ENCODE measurements at regions not wholly inside any gene's neighbourhood (a gene's known extent, or its start where the extent isn't known, plus 50 kb on each side); places are given as distances from the start of the nearest gene placed in this dataset.
A peak's percentile ranks its signal among the peaks of the same experiment; 100 is the strongest.

DNA sequence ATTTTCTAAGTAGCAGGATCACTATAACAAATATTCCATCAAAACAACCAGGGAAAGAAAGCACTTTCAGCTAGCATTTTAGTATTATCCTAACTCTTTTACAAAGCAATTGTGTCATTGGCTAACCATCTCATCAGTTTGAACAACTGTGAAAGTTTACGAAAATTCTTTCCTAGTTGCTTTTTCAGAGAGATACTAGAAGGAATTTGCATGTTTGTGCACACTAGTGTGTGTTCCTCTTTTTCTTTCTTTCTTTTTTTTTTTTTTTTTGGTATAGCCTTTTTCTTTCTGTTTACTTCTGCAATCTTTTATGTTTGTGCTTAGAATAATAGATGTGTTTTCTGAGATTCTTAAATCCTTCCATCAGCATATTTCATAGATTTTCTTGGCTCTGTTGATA lies 124.7 kb upstream of the SEMA6A start:
- Histone ChIP-seq H3K27ac (ENCODE audit: low read depth, low read length) (no peak overlapping the region), H3K9ac (ENCODE audit: low read depth, low read length) (no peak overlapping the region), H3K36me3 (ENCODE audit: control insufficient read depth, insufficient read depth, low read length) (no peaks in the 10 kb centered on the region), H3K9me3 (ENCODE audit: control insufficient read depth, insufficient read depth, low read length) (no peaks in the 10 kb centered on the region), H3K4me3 (ENCODE audit: low read depth, low read length) (no peak overlapping the region), H3K27me3 (ENCODE audit: control insufficient read depth, insufficient read depth, low read length) (no peaks in the 10 kb centered on the region), H3K4me1 (ENCODE audit: control insufficient read depth, insufficient read depth, low read length) (peaks cover 32% of the 10 kb centered on the region)

DNA sequence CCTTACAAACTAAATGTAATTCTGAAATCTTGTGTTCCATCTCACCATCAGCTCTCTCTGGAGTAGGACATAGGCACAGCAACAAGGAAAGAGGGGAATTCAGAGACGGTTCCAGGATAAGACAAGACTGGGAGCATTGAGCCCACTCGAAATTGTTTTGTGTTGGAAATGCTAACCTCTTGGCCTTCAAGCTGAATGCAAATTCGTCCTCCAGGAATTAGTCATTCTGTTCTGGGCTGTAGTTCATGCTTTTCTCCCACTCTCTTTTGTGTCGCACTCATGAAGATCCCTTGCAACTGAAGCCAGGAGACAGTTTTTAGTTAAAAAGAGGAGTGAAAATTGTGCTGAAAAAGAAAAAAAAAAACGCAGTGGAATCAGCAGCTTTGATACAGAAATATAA lies 121.7 kb upstream of the SEMA6A start:
- Histone ChIP-seq H3K4me1 (ENCODE audit: control insufficient read depth, insufficient read depth, low read length) (peaks cover 13% of the 10 kb centered on the region), H3K27ac (ENCODE audit: low read depth, low read length) (peak overlapping the region; percentile 66), H3K9ac (ENCODE audit: low read depth, low read length) (no peak overlapping the region), H3K9me3 (ENCODE audit: control insufficient read depth, insufficient read depth, low read length) (no peaks in the 10 kb centered on the region), H3K36me3 (ENCODE audit: control insufficient read depth, insufficient read depth, low read length) (no peaks in the 10 kb centered on the region), H3K4me3 (ENCODE audit: low read depth, low read length) (no peak overlapping the region), H3K27me3 (ENCODE audit: control insufficient read depth, insufficient read depth, low read length) (no peaks in the 10 kb centered on the region)

DNA sequence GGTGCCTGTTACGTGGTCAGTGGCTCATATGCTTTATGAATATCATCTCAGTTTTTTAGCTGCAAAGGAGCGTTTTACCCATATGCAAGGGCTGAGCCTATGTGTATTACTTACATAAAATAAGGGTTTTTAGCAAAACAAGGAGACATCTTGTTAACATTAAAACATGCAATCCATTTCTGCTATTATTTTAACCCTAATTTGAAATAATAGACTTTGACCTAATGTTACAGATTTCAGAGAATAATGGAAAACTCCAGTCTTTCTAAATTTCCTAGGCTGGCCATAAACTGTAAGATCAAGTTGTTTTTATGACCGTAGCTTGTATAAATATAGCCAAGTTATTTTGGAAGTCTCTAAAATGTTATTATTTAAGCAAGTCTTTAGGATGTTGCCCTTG lies 121.1 kb upstream of the SEMA6A start:
- H3K9me3 ChIP-seq (ENCODE audit: control insufficient read depth, insufficient read depth, low read length) = no peaks in the 10 kb centered on the region
- H3K36me3 ChIP-seq (ENCODE audit: control insufficient read depth, insufficient read depth, low read length) = no peaks in the 10 kb centered on the region
- H3K27ac ChIP-seq (ENCODE audit: low read depth, low read length) = no peak overlapping the region
- H3K4me3 ChIP-seq (ENCODE audit: low read depth, low read length) = no peak overlapping the region
- H3K4me1 ChIP-seq (ENCODE audit: control insufficient read depth, insufficient read depth, low read length) = peaks cover 13% of the 10 kb centered on the region
- H3K27me3 ChIP-seq (ENCODE audit: control insufficient read depth, insufficient read depth, low read length) = no peaks in the 10 kb centered on the region
- no peak overlapping the region for H3K9ac ChIP-seq (ENCODE audit: low read depth, low read length)

DNA sequence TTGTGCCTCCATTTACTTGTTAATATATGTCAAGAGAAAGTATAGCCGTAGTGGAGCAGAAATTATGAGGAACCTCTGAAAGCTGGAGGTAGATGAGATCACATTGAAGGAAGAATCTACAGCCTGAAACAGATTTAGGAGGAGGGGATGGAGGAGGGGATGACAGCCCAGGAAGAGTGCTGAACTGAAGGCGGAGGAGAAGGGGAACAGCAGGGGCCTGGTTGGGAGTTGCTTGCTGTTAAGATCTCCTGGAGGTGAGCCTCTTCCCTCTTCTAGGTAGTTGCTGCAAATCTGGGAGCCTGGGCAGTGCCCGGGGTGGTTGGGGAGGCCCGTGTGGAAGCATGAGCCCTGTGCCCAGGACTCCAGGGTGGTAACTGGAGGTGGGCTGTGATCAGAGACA lies 111.8 kb upstream of the SEMA6A start:
- H3K9me3 ChIP-seq (ENCODE audit: control insufficient read depth, insufficient read depth, low read length) = no peaks in the 10 kb centered on the region
- no peak overlapping the region for H3K27ac ChIP-seq (ENCODE audit: low read depth, low read length)
- H3K27me3 ChIP-seq (ENCODE audit: control insufficient read depth, insufficient read depth, low read length) = no peaks in the 10 kb centered on the region
- peaks cover 9% of the 10 kb centered on the region for H3K4me1 ChIP-seq (ENCODE audit: control insufficient read depth, insufficient read depth, low read length)
- no peaks in the 10 kb centered on the region for H3K36me3 ChIP-seq (ENCODE audit: control insufficient read depth, insufficient read depth, low read length)
- no peak overlapping the region for H3K9ac ChIP-seq (ENCODE audit: low read depth, low read length)
- H3K4me3 ChIP-seq (ENCODE audit: low read depth, low read length) = no peak overlapping the region

DNA sequence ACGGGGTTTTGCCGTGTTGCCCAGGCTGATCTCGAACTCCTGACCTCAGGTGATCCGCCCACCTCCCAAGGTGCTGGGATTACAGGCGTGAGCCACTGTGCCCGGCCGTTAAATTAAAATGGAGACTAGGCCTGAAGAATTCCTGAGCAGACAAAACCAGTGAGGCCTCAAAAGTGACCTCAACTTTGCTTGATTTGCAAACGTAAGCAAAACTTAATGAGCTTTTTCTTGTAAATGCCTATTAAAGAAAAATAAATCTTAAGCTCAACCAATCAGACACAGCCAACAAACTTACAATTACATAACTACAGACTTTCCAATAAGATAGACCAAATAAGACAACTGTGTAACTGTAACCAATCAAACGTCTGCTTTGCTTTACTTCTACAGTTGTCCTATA lies 111.3 kb upstream of the SEMA6A start:
- no peaks in the 10 kb centered on the region for H3K9me3 ChIP-seq (ENCODE audit: control insufficient read depth, insufficient read depth, low read length)
- peak overlapping the region; percentile 9 for H3K27ac ChIP-seq (ENCODE audit: low read depth, low read length)
- H3K36me3 ChIP-seq (ENCODE audit: control insufficient read depth, insufficient read depth, low read length) = no peaks in the 10 kb centered on the region
- H3K9ac ChIP-seq (ENCODE audit: low read depth, low read length) = no peak overlapping the region
- no peak overlapping the region for H3K4me3 ChIP-seq (ENCODE audit: low read depth, low read length)
- peaks cover 9% of the 10 kb centered on the region for H3K4me1 ChIP-seq (ENCODE audit: control insufficient read depth, insufficient read depth, low read length)
- no peaks in the 10 kb centered on the region for H3K27me3 ChIP-seq (ENCODE audit: control insufficient read depth, insufficient read depth, low read length)

DNA sequence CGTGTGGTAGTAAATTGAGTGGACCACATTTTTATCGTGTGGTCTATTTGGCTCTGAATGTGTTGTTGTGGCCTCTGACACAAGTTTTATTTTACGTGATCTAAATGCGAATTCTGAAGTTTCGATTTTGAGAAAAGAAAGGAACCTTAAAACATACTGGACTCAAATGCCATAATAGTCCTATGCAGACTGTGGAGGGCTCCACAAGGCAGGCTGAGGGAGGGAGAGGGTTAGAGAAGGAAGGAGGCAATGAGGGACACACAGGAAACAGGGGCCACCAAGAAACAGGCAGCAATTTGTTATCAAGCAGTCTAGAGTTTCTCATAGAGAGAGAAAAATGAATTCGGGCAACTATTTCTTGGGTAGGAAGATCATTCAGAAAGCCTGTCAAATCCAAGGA lies 110.4 kb upstream of the SEMA6A start:
- Histone ChIP-seq H3K27ac (ENCODE audit: low read depth, low read length) (no peak overlapping the region), H3K27me3 (ENCODE audit: control insufficient read depth, insufficient read depth, low read length) (no peaks in the 10 kb centered on the region), H3K9ac (ENCODE audit: low read depth, low read length) (no peak overlapping the region), H3K36me3 (ENCODE audit: control insufficient read depth, insufficient read depth, low read length) (no peaks in the 10 kb centered on the region), H3K4me3 (ENCODE audit: low read depth, low read length) (no peak overlapping the region), H3K9me3 (ENCODE audit: control insufficient read depth, insufficient read depth, low read length) (no peaks in the 10 kb centered on the region), H3K4me1 (ENCODE audit: control insufficient read depth, insufficient read depth, low read length) (peaks cover 9% of the 10 kb centered on the region)

DNA sequence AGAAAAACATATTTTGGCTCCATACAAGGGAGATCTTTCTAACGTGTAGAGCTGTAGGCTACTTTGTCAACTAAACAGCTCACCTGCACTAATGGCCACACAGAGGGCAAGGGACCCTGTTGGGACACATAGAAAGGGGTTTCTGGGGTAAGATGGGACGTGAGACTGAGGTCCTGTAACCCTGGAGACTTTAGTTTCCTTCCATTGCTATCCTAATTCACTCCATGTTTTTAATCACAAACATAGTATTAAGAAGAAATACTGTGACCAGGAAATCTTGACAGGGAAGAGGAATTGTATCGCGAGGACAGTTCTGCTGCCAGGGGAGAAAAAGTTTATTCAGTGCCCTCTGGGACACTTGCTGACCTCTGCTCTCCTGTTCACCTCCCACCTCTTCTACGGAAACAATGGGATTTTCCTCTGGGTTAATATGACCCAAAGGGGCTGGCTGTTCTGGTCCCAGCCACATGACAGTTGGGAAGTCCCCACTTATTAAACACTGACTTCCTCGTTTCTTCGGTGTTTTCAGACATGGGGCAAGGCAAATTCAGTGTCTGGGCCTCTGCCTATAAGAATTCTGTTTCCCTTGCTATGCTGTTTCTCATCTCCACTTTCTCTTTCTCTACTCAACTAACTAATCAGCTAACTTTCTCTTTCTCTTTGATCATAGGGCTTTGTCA lies 106.9 kb upstream of the SEMA6A start:
- Histone ChIP-seq H3K27me3 (ENCODE audit: control insufficient read depth, insufficient read depth, low read length) (no peaks in the 10 kb centered on the region), H3K4me1 (ENCODE audit: control insufficient read depth, insufficient read depth, low read length) (peaks cover 6% of the 10 kb centered on the region), H3K9me3 (ENCODE audit: control insufficient read depth, insufficient read depth, low read length) (no peaks in the 10 kb centered on the region), H3K36me3 (ENCODE audit: control insufficient read depth, insufficient read depth, low read length) (no peaks in the 10 kb centered on the region), H3K4me3 (ENCODE audit: low read depth, low read length) (no peak overlapping the region), H3K9ac (ENCODE audit: low read depth, low read length) (no peak overlapping the region), H3K27ac (ENCODE audit: low read depth, low read length) (no peak overlapping the region)

DNA sequence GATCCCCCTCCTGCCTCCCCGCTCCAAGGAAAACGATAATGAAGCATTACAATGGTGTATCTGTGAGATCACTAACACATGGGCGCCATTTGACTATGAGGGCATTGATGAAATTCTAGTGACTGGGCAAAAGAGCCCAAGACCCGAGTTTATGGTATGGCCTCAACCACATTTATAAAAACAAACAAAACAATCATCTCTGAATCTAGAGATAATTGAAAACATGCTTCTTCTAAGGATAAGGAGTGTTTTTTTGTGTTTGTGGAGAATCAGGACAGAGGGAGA lies 100.9 kb upstream of the SEMA6A start:
- H3K27ac ChIP-seq (ENCODE audit: low read depth, low read length) = no peak overlapping the region
- no peaks in the 10 kb centered on the region for H3K9me3 ChIP-seq (ENCODE audit: control insufficient read depth, insufficient read depth, low read length)
- no peak overlapping the region for H3K4me3 ChIP-seq (ENCODE audit: low read depth, low read length)
- no peaks in the 10 kb centered on the region for H3K27me3 ChIP-seq (ENCODE audit: control insufficient read depth, insufficient read depth, low read length)
- no peaks in the 10 kb centered on the region for H3K4me1 ChIP-seq (ENCODE audit: control insufficient read depth, insufficient read depth, low read length)
- H3K36me3 ChIP-seq (ENCODE audit: control insufficient read depth, insufficient read depth, low read length) = no peaks in the 10 kb centered on the region
- no peak overlapping the region for H3K9ac ChIP-seq (ENCODE audit: low read depth, low read length)

DNA sequence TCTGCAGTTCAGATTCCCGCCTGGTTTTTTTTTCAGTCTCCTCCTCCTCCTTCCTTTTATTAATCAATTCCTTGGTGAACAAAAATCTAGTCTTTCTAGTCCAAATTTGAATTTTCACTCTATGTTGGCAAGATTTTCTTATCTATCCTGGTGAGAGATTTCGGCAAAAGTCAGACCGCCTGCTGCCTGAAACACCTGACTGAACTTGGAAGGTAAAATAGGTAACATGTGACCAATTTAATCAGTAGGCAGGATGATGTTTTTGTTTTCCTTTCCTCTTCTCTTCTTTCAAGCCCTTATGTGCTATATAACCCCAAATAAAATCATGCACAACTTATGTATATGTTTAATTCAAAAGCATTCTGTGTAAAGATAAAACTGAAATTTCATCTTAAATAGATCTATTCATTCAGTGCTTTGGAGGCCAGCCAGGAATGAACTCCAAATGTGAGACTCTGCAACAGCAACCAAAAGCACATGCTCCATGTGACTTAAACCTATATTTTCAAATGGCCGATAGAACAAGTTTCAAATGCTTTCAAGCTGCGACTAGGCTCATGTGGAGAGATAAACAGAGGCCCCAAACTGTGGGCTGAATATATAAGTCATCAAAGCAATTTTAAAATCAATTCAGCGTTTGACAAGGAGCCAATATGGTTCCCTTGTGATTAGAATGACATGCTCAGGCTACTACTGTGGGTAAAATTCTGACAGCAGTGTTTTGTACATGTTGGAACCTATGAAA lies 100.4 kb upstream of the SEMA6A start:
- no peaks in the 10 kb centered on the region for H3K9me3 ChIP-seq (ENCODE audit: control insufficient read depth, insufficient read depth, low read length)
- no peaks in the 10 kb centered on the region for H3K27me3 ChIP-seq (ENCODE audit: control insufficient read depth, insufficient read depth, low read length)
- no peaks in the 10 kb centered on the region for H3K4me1 ChIP-seq (ENCODE audit: control insufficient read depth, insufficient read depth, low read length)
- H3K9ac ChIP-seq (ENCODE audit: low read depth, low read length) = no peak overlapping the region
- H3K4me3 ChIP-seq (ENCODE audit: low read depth, low read length) = no peak overlapping the region
- no peak overlapping the region for H3K27ac ChIP-seq (ENCODE audit: low read depth, low read length)
- no peaks in the 10 kb centered on the region for H3K36me3 ChIP-seq (ENCODE audit: control insufficient read depth, insufficient read depth, low read length)

DNA sequence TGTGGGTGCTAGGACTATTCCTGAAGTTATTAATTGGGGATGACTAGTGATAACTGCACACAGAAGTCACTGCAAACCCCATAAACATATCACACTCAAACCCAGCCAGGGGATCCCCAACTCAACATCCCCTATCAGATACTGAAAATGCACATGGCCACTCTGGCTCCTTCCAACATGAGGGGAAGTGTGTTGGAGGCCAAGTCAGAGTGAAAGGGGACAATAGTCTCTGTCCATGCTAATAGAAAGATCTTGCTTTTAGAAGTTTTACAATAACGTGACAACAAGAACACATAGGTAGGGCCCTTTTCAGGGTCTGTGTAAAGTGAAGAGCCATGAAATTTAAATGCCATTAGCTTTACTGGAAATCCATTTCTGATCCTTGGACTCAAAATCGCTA lies 98.8 kb upstream of the SEMA6A start:
- H3K9me3 ChIP-seq (ENCODE audit: control insufficient read depth, insufficient read depth, low read length) = no peaks in the 10 kb centered on the region
- H3K4me1 ChIP-seq (ENCODE audit: control insufficient read depth, insufficient read depth, low read length) = no peaks in the 10 kb centered on the region
- H3K27me3 ChIP-seq (ENCODE audit: control insufficient read depth, insufficient read depth, low read length) = no peaks in the 10 kb centered on the region
- no peak overlapping the region for H3K4me3 ChIP-seq (ENCODE audit: low read depth, low read length)
- H3K27ac ChIP-seq (ENCODE audit: low read depth, low read length) = no peak overlapping the region
- no peak overlapping the region for H3K9ac ChIP-seq (ENCODE audit: low read depth, low read length)
- no peaks in the 10 kb centered on the region for H3K36me3 ChIP-seq (ENCODE audit: control insufficient read depth, insufficient read depth, low read length)

DNA sequence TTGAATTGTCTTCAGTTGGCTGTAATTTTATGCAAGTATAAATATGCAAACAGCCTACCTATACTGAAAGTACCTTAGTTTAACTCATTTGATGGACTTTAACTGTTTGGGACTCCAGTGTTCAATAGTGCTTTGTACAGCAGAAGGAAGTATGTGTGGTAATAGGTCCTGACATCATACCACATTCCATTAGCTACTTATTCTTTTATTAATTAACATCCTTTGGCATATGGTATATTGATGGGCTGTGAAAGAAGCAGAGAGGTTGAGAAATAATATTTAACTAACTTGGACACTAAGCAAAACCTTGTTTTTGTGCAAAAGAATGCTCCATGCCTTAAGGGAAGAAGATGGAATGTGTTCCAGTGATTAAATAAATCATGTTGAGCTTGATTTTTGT lies 97.6 kb upstream of the SEMA6A start:
- no peak overlapping the region for H3K4me3 ChIP-seq (ENCODE audit: low read depth, low read length)
- H3K36me3 ChIP-seq (ENCODE audit: control insufficient read depth, insufficient read depth, low read length) = no peaks in the 10 kb centered on the region
- no peak overlapping the region for H3K9ac ChIP-seq (ENCODE audit: low read depth, low read length)
- H3K27me3 ChIP-seq (ENCODE audit: control insufficient read depth, insufficient read depth, low read length) = no peaks in the 10 kb centered on the region
- H3K9me3 ChIP-seq (ENCODE audit: control insufficient read depth, insufficient read depth, low read length) = no peaks in the 10 kb centered on the region
- no peak overlapping the region for H3K27ac ChIP-seq (ENCODE audit: low read depth, low read length)
- H3K4me1 ChIP-seq (ENCODE audit: control insufficient read depth, insufficient read depth, low read length) = no peaks in the 10 kb centered on the region
